ENCODE measurements at regions not wholly inside any gene's neighbourhood (a gene's known extent, or its start where the extent isn't known, plus 50 kb on each side); places are given as distances from the start of the nearest gene placed in this dataset.

- Histone ChIP-seq H3K27me3 (ENCODE audit: insufficient read depth, low read depth) (no peaks in the 10 kb centered on the region), H3K27ac (no peak overlapping the region), H3F3A (ENCODE audit: insufficient read depth, low read depth) (no peaks in the 10 kb centered on the region), H3K36me3 (ENCODE audit: low read depth) (no peaks in the 10 kb centered on the region), H3K79me2 (ENCODE audit: low read depth) (no peaks in the 10 kb centered on the region), H2AFZ (no peak overlapping the region), H3K4me3 (no peak overlapping the region), H3K9me3 (ENCODE audit: insufficient read depth, low read depth) (no peaks in the 10 kb centered on the region), H3K4me2 (no peak overlapping the region), H4K20me1 (ENCODE audit: insufficient read depth) (no peaks in the 10 kb centered on the region), H3K9me2 (ENCODE audit: insufficient read depth) (no peaks in the 10 kb centered on the region), H3K4me1 (replicated peaks; ENCODE audit: insufficient read depth) (no peaks in the 10 kb centered on the region)
- BruUV-seq (replicated peaks), result no TSS peak
- TF ChIP-seq CTCF (conservative IDR thresholded peaks at IDR 0.05) (no peak), EZH2 (IDR thresholded peaks at IDR 0.05; ENCODE audit: low read depth) (no peak)
- intact Hi-C loops (cut with micrococcal nuclease; ENCODE audit: unreplicated experiment), result no loop called here
- ChIA-PET POLR2A (ENCODE audit: unreplicated experiment) (no interaction called here), CTCF (no interaction called here)
- no peak for DNase-seq
Measured at GRCh38 chr5:145015146-145015545, 820.0 kb downstream of the PRELID2 start.

- Histone ChIP-seq H3K36me3 (ENCODE audit: low read depth) (no peaks in the 10 kb centered on the region), H3K4me1 (replicated peaks; ENCODE audit: insufficient read depth) (no peaks in the 10 kb centered on the region), H3K4me2 (no peak overlapping the region), H3K79me2 (ENCODE audit: low read depth) (no peaks in the 10 kb centered on the region), H3K4me3 (no peak overlapping the region), H3K27me3 (ENCODE audit: insufficient read depth, low read depth) (no peaks in the 10 kb centered on the region), H3K9me2 (ENCODE audit: insufficient read depth) (no peaks in the 10 kb centered on the region), H3K9me3 (ENCODE audit: insufficient read depth, low read depth) (no peaks in the 10 kb centered on the region), H4K20me1 (ENCODE audit: insufficient read depth) (no peaks in the 10 kb centered on the region), H3K27ac (no peak overlapping the region), H3F3A (ENCODE audit: insufficient read depth, low read depth) (no peaks in the 10 kb centered on the region), H2AFZ (no peak overlapping the region)
- no TSS peak for BruUV-seq (replicated peaks)
- POLR2A ChIA-PET (ENCODE audit: unreplicated experiment), result no interaction called here
- no peak for TF ChIP-seq EZH2 (IDR thresholded peaks at IDR 0.05; ENCODE audit: low read depth)
- no peak for TF ChIP-seq CTCF (conservative IDR thresholded peaks at IDR 0.05)
- no peak for DNase-seq
- intact Hi-C loops (cut with micrococcal nuclease; ENCODE audit: unreplicated experiment), result no loop called here
- CTCF ChIA-PET, result no interaction called here
Measured at GRCh38 chr5:145014109-145014508, 821.0 kb downstream of the PRELID2 start.

GRCh38 chr5:145010834-145011233 lies 824.3 kb downstream of the PRELID2 start:
- ChIA-PET POLR2A (ENCODE audit: unreplicated experiment) (no interaction called here), CTCF (no interaction called here)
- H3K4me2 ChIP-seq, result no peak overlapping the region
- intact Hi-C loops (cut with micrococcal nuclease; ENCODE audit: unreplicated experiment), result no loop called here
- H3K36me3 ChIP-seq (ENCODE audit: low read depth), result no peaks in the 10 kb centered on the region
- no peak overlapping the region for H3K4me3 ChIP-seq
- no peaks in the 10 kb centered on the region for H3K27me3 ChIP-seq (ENCODE audit: insufficient read depth, low read depth)
- TF ChIP-seq EZH2 (IDR thresholded peaks at IDR 0.05; ENCODE audit: low read depth) (no peak), CTCF (conservative IDR thresholded peaks at IDR 0.05) (no peak)
- H3K79me2 ChIP-seq (ENCODE audit: low read depth), result no peaks in the 10 kb centered on the region
- DNase-seq, result no peak
- H3K4me1 ChIP-seq (replicated peaks; ENCODE audit: insufficient read depth), result no peaks in the 10 kb centered on the region
- H2AFZ ChIP-seq, result no peak overlapping the region
- H4K20me1 ChIP-seq (ENCODE audit: insufficient read depth), result no peaks in the 10 kb centered on the region
- no peaks in the 10 kb centered on the region for H3K9me2 ChIP-seq (ENCODE audit: insufficient read depth)
- H3F3A ChIP-seq (ENCODE audit: insufficient read depth, low read depth), result no peaks in the 10 kb centered on the region
- H3K27ac ChIP-seq, result no peak overlapping the region
- H3K9me3 ChIP-seq (ENCODE audit: insufficient read depth, low read depth), result no peaks in the 10 kb centered on the region
- BruUV-seq (replicated peaks), result no TSS peak
